Fibroblast of lung (primary cell): ENCODE measurements at regions not wholly inside any gene's neighbourhood (a gene's known extent, or its start where the extent isn't known, plus 50 kb on each side); places are given as distances from the start of the nearest gene placed in this dataset.

Experiments
- DNase-seq, 2 donors: peaks; one replicate each; pipeline versions ENCODE4 v3.0.0 to v3.0.0-alpha.2; 2010; ENCODE audit warnings: low read depth in 2 of 2
- H2AFZ ChIP-seq: 2 replicates; pipeline ENCODE4 v1.5.1; 2012; ENCODE audit warnings: low read length, control low read depth, inconsistent platforms
- H3K27ac ChIP-seq: 2 replicates; pipeline ENCODE4 v1.5.1; 2011; ENCODE audit warnings: low read length, control low read depth; ENCODE audit not compliant: insufficient read depth
- H3K27me3 ChIP-seq: 2 replicates; pipeline ENCODE4 v1.5.1; 2011; ENCODE audit warnings: mild to moderate bottlenecking, low read length; ENCODE audit not compliant: control insufficient read depth, insufficient read depth
- H3K36me3 ChIP-seq: 2 replicates; pipeline ENCODE4 v1.5.1; 2011; ENCODE audit warnings: low read length; ENCODE audit not compliant: control insufficient read depth, insufficient read depth
- H3K4me1 ChIP-seq: 2 replicates; pipeline ENCODE4 v1.5.1; 2011; ENCODE audit warnings: low read length; ENCODE audit not compliant: control insufficient read depth, insufficient read depth; ENCODE audit errors: extremely low read depth
- H3K4me2 ChIP-seq: 2 replicates; pipeline ENCODE4 v1.5.1; 2011; ENCODE audit warnings: low read length, control low read depth; ENCODE audit not compliant: insufficient read depth; ENCODE audit errors: extremely low read depth
- H3K4me3 ChIP-seq, 4 experiments: fragments of 200-600 bp in 1 of 4; sonication (generic) in 1 of 4; replicated peaks in 1 of 4; 2 replicates each; pipeline ENCODE4 v1.5.1; 2011 to 2016; ENCODE audit warnings: low read length in 4 of 4, low read depth in 3 of 4, mild to moderate bottlenecking in 3 of 4, control low read depth in 2 of 4, inconsistent platforms in 1 of 4, mixed read lengths in 1 of 4; ENCODE audit not compliant: insufficient read depth in 1 of 4; ENCODE audit errors: control extremely low read depth in 1 of 4
- H3K79me2 ChIP-seq: 2 replicates; pipeline ENCODE4 v1.5.1; 2012; ENCODE audit warnings: mild to moderate bottlenecking, low read length, inconsistent platforms; ENCODE audit not compliant: control insufficient read depth, insufficient read depth
- H3K9ac ChIP-seq: 2 replicates; pipeline ENCODE4 v1.5.1; 2011; ENCODE audit warnings: mild to moderate bottlenecking, low read length, control low read depth; ENCODE audit not compliant: insufficient read depth
- H3K9me3 ChIP-seq: 2 replicates; pipeline ENCODE4 v1.5.1; 2012; ENCODE audit warnings: low read depth, low read length; ENCODE audit not compliant: control insufficient read depth, insufficient read depth
- H4K20me1 ChIP-seq: 2 replicates; pipeline ENCODE4 v1.5.1; 2011; ENCODE audit warnings: low read length; ENCODE audit not compliant: control insufficient read depth, insufficient read depth; ENCODE audit errors: extremely low read depth
- CTCF ChIP-seq, 2 donors: IDR thresholded peaks in 1 of 2; conservative IDR thresholded peaks in 1 of 2; 1 replicate in 1 of 2; 2 replicates in 1 of 2; pipeline ENCODE4 v1.5.1; 2011 to 2012; ENCODE audit warnings: low read length in 2 of 2, control low read depth in 1 of 2, inconsistent platforms in 1 of 2, low read depth in 1 of 2, mild to moderate bottlenecking in 1 of 2
- EZH2 ChIP-seq: IDR thresholded peaks from 2 replicates; pipeline ENCODE4 v1.5.1; 2012; ENCODE audit warnings: low read length, control low read depth, mild to moderate bottlenecking; ENCODE audit errors: missing control alignments

- no peaks in the 10 kb centered on the region for H3K4me1 ChIP-seq
- H3K27me3 ChIP-seq: no peaks in the 10 kb centered on the region
- no peak overlapping the region for H3K9ac ChIP-seq
- no peaks in the 10 kb centered on the region for H3K79me2 ChIP-seq
- TF ChIP-seq CTCF (conservative IDR thresholded peaks at IDR 0.05 in 1 of 2, IDR thresholded peaks at IDR 0.05 in 1 of 2; ENCODE audit: low read depth in 1 of 2, low read length in 2 of 2): no peak
- TF ChIP-seq EZH2: no peak
- H3K27ac ChIP-seq: no peak overlapping the region
- no peak overlapping the region for H3K4me3 ChIP-seq
- no peaks in the 10 kb centered on the region for H4K20me1 ChIP-seq
- no peaks in the 10 kb centered on the region for H3K36me3 ChIP-seq
- DNase-seq: no peak
- H3K4me2 ChIP-seq: no peak overlapping the region
- no peaks in the 10 kb centered on the region for H3K9me3 ChIP-seq
- no peak overlapping the region for H2AFZ ChIP-seq
Measured at GRCh38 chrX:720250-720649, 89.7 kb downstream of the SHOX start.

- TF ChIP-seq EZH2 (no peak), CTCF (conservative IDR thresholded peaks at IDR 0.05 in 1 of 2, IDR thresholded peaks at IDR 0.05 in 1 of 2; ENCODE audit: low read depth in 1 of 2, low read length in 2 of 2) (no peak)
Measured at GRCh38 chrX:716136-716535, 85.5 kb downstream of the SHOX start.

GRCh38 chrX:714131-714530, 83.5 kb downstream of the SHOX start:
- Histone ChIP-seq H3K4me2 (no peak overlapping the region), H2AFZ (no peak overlapping the region), H3K9ac (no peak overlapping the region), H3K27ac (no peak overlapping the region), H3K9me3 (no peaks in the 10 kb centered on the region), H3K36me3 (no peaks in the 10 kb centered on the region), H3K27me3 (no peaks in the 10 kb centered on the region), H3K79me2 (no peaks in the 10 kb centered on the region), H3K4me1 (no peaks in the 10 kb centered on the region), H4K20me1 (no peaks in the 10 kb centered on the region), H3K4me3 (no peak overlapping the region)
- no peak for DNase-seq
- no peak for TF ChIP-seq CTCF (conservative IDR thresholded peaks at IDR 0.05 in 1 of 2, IDR thresholded peaks at IDR 0.05 in 1 of 2; ENCODE audit: low read depth in 1 of 2, low read length in 2 of 2)

More at GRCh38 chrX:716136-716535, 85.5 kb downstream of the SHOX start:
- no peaks in the 10 kb centered on the region for H3K9me3 ChIP-seq
- no peak overlapping the region for H3K4me3 ChIP-seq
- H3K4me2 ChIP-seq: no peak overlapping the region
- H3K79me2 ChIP-seq: no peaks in the 10 kb centered on the region
- H4K20me1 ChIP-seq: no peaks in the 10 kb centered on the region
- DNase-seq: no peak
- H3K4me1 ChIP-seq: no peaks in the 10 kb centered on the region
- H2AFZ ChIP-seq: no peak overlapping the region
- no peaks in the 10 kb centered on the region for H3K27me3 ChIP-seq
- no peaks in the 10 kb centered on the region for H3K36me3 ChIP-seq
- no peak overlapping the region for H3K27ac ChIP-seq
- no peak overlapping the region for H3K9ac ChIP-seq
